T-helper 1 cell treated with Interleukin-12 subunit alpha and Interleukin-12 subunit beta and Interleukin-4 antibody, amounts not matched to agents 30 ng/mL and 1 ng/mL, for 36 hours (primary cell): ENCODE measurements at regions not wholly inside any gene's neighbourhood (a gene's known extent, or its start where the extent isn't known, plus 50 kb on each side); places are given as distances from the start of the nearest gene placed in this dataset.
"Not testable (repeated sequence)": the region's sequence is repeated elsewhere in the genome, so short reads cannot be mapped to it uniquely, and the experiment has no call there.

Experiments used
- intact Hi-C: fragments of 100-400 bp; cut with micrococcal nuclease; formaldehyde crosslinking; loops from one replicate; pipeline ENCODE4 v1.15.1; 2024

- intact Hi-C loops: no loop called here
Observed at GRCh38 chr4:60822986-60823385, 377.1 kb upstream of the ADGRL3 start.

GRCh38 chr4:60840020-60840419 lies 360.1 kb upstream of the ADGRL3 start:
- intact Hi-C loops: no loop called here

GRCh38 chr4:60846678-60847077 lies 353.4 kb upstream of the ADGRL3 start:
- intact Hi-C loops: no loop called here

GRCh38 chr4:60847614-60848013 lies 352.5 kb upstream of the ADGRL3 start:
- intact Hi-C loops: no loop called here

- intact Hi-C loops: no loop called here
Observed at GRCh38 chr4:60857130-60857753, 342.9 kb upstream of the ADGRL3 start.

GRCh38 chr4:60863442-60863841 lies 336.7 kb upstream of the ADGRL3 start:
- intact Hi-C loops: no loop called here

GRCh38 chr4:60865273-60865672 lies 334.9 kb upstream of the ADGRL3 start:
- intact Hi-C loops: no loop called here

GRCh38 chr4:60868232-60868960 lies 331.7 kb upstream of the ADGRL3 start:
- intact Hi-C loops: no loop called here

GRCh38 chr4:60879135-60879701 lies 320.9 kb upstream of the ADGRL3 start:
- intact Hi-C loops: no loop called here

GRCh38 chr4:60884587-60884986 lies 315.5 kb upstream of the ADGRL3 start:
- intact Hi-C loops: no loop called here

GRCh38 chr4:60885011-60885410 lies 315.1 kb upstream of the ADGRL3 start:
- intact Hi-C loops: no loop called here

- intact Hi-C loops: no loop called here
Observed at GRCh38 chr4:60890743-60891142, 309.4 kb upstream of the ADGRL3 start.

GRCh38 chr4:60891947-60892346 lies 308.2 kb upstream of the ADGRL3 start:
- intact Hi-C loops: no loop called here

GRCh38 chr4:60897415-60897814 lies 302.7 kb upstream of the ADGRL3 start:
- intact Hi-C loops: no loop called here

- intact Hi-C loops: no loop called here
Observed at GRCh38 chr4:60905162-60905561, 295.0 kb upstream of the ADGRL3 start.

GRCh38 chr4:60911127-60911526 lies 289.0 kb upstream of the ADGRL3 start:
- intact Hi-C loops: no loop called here

GRCh38 chr4:60913002-60913401 lies 287.1 kb upstream of the ADGRL3 start:
- intact Hi-C loops: no loop called here

- intact Hi-C loops: no loop called here
Observed at GRCh38 chr4:60913671-60914070, 286.5 kb upstream of the ADGRL3 start.

- intact Hi-C loops: not testable (repeated sequence)
Observed at GRCh38 chr4:60921735-60922134, 278.4 kb upstream of the ADGRL3 start.

GRCh38 chr4:60923075-60923474 lies 277.1 kb upstream of the ADGRL3 start:
- intact Hi-C loops: no loop called here

GRCh38 chr4:60926624-60927023 lies 273.5 kb upstream of the ADGRL3 start:
- intact Hi-C loops: no loop called here

- intact Hi-C loops: no loop called here
Observed at GRCh38 chr4:60930866-60931265, 269.3 kb upstream of the ADGRL3 start.
